Neuronal stem cell (in vitro differentiated cells): ENCODE measurements at regions not wholly inside any gene's neighbourhood (a gene's known extent, or its start where the extent isn't known, plus 50 kb on each side); places are given as distances from the start of the nearest gene placed in this dataset.
"Not testable (repeated sequence)": the region's sequence is repeated elsewhere in the genome, so short reads cannot be mapped to it uniquely, and the experiment has no call there.

Source experiments
- DNase-seq: peaks from one replicate; pipeline ENCODE4 v3.0.0-alpha.2; 2013; ENCODE audit warnings: low spot score
- H2AFZ ChIP-seq: one replicate; pipeline ENCODE4 v1.6.1; 2013; ENCODE audit warnings: mild to moderate bottlenecking, low read length, inconsistent platforms
- H2AK5ac ChIP-seq: 2 replicates; pipeline ENCODE4 v1.6.1; 2013; ENCODE audit warnings: low read depth, mild to moderate bottlenecking, inconsistent platforms, low read length, moderate library complexity, mixed read lengths
- H2BK120ac ChIP-seq: 2 replicates; pipeline ENCODE4 v1.6.1; 2013; ENCODE audit warnings: low read depth, mild to moderate bottlenecking, inconsistent platforms, low read length, moderate library complexity, mixed read lengths
- H2BK12ac ChIP-seq: one replicate; pipeline ENCODE4 v1.6.1; 2013; ENCODE audit warnings: low read length, inconsistent platforms
- H2BK15ac ChIP-seq: 2 replicates; pipeline ENCODE4 v1.6.1; 2013; ENCODE audit warnings: mild to moderate bottlenecking, low read length, inconsistent platforms, mixed read lengths
- H2BK5ac ChIP-seq: one replicate; pipeline ENCODE4 v1.6.1; 2013; ENCODE audit warnings: inconsistent platforms, mild to moderate bottlenecking, low read length, moderate library complexity
- H3K14ac ChIP-seq: one replicate; pipeline ENCODE4 v1.6.1; 2013; ENCODE audit warnings: low read length, inconsistent platforms
- H3K18ac ChIP-seq: 2 replicates; pipeline ENCODE4 v1.6.1; 2013; ENCODE audit warnings: low read length, inconsistent platforms
- H3K23ac ChIP-seq: 2 replicates; pipeline ENCODE4 v1.6.1; 2013; ENCODE audit warnings: low read depth, mild to moderate bottlenecking, mixed read lengths, low read length, inconsistent platforms; ENCODE audit not compliant: poor library complexity
- H3K27ac ChIP-seq: replicated peaks from 3 replicates; pipeline ENCODE4 v1.5.1; 2013; ENCODE audit warnings: low read length, inconsistent platforms
- H3K27me3 ChIP-seq, 3 experiments: 2 replicates each; pipeline ENCODE4 v1.6.1; 2013; ENCODE audit warnings: low read length in 3 of 3, mild to moderate bottlenecking in 2 of 3, inconsistent platforms in 1 of 3, low read depth in 1 of 3, mixed read lengths in 1 of 3, moderate library complexity in 1 of 3; ENCODE audit not compliant: control insufficient read depth in 3 of 3, insufficient read depth in 3 of 3
- H3K36me3 ChIP-seq, 2 donors: replicated peaks in 1 of 2; 2 replicates each; pipeline ENCODE4 v1.6.1; 2013; ENCODE audit warnings: low read length in 2 of 2; ENCODE audit not compliant: control insufficient read depth in 2 of 2, insufficient read depth in 2 of 2
- H3K4ac ChIP-seq: 2 replicates; pipeline ENCODE4 v1.6.1; 2013; ENCODE audit warnings: inconsistent platforms, mild to moderate bottlenecking, low read length, moderate library complexity
- H3K4me1 ChIP-seq, 2 donors: 1 replicate in 1 of 2; 2 replicates in 1 of 2; pipeline ENCODE4 v1.6.1; 2013; ENCODE audit warnings: low read length in 2 of 2, low read depth in 1 of 2; ENCODE audit not compliant: control insufficient read depth in 2 of 2, insufficient read depth in 1 of 2
- H3K4me2 ChIP-seq: one replicate; pipeline ENCODE4 v1.6.1; 2013; ENCODE audit warnings: mild to moderate bottlenecking, low read length, inconsistent platforms; ENCODE audit not compliant: insufficient read depth, poor library complexity, severe bottlenecking
- H3K4me3 ChIP-seq, 2 donors: 2 replicates each; pipeline ENCODE4 v1.5.1; 2013; ENCODE audit warnings: low read length in 2 of 2, mild to moderate bottlenecking in 2 of 2, inconsistent platforms in 1 of 2, moderate library complexity in 1 of 2
- H3K79me1 ChIP-seq: one replicate; pipeline ENCODE4 v1.6.1; 2013; ENCODE audit warnings: low read depth, mild to moderate bottlenecking, inconsistent platforms, low read length, moderate library complexity
- H3K9ac ChIP-seq: one replicate; pipeline ENCODE4 v1.6.1; 2013; ENCODE audit warnings: mild to moderate bottlenecking, low read depth, low read length, inconsistent platforms; ENCODE audit not compliant: poor library complexity
- H3K9me3 ChIP-seq, 2 donors: replicated peaks in 1 of 2; 2 replicates each; pipeline versions ENCODE3 to v1.6.1; 2013; ENCODE audit warnings: low read length in 2 of 2, mild to moderate bottlenecking in 2 of 2, inconsistent platforms in 1 of 2, low read depth in 1 of 2, mixed read lengths in 1 of 2, moderate library complexity in 1 of 2; ENCODE audit not compliant: control insufficient read depth in 2 of 2, insufficient read depth in 1 of 2
- H4K8ac ChIP-seq: one replicate; pipeline ENCODE4 v1.6.1; 2013; ENCODE audit warnings: low read depth, mild to moderate bottlenecking, inconsistent platforms, low read length, moderate library complexity
- H4K91ac ChIP-seq: one replicate; pipeline ENCODE4 v1.6.1; 2013; ENCODE audit warnings: low read length, low read depth, mild to moderate bottlenecking, inconsistent platforms; ENCODE audit not compliant: poor library complexity
- WGBS, 2 donors: extraction: QIAGEN DNeasy Blood & Tissue Kit; methylation state at CpG; one replicate each; pipeline ENCODE4 v1.1.7; 2013; ENCODE audit warnings: missing lambda C conversion rate in 2 of 2, mixed read lengths in 1 of 2; ENCODE audit not compliant: insufficient read length in 2 of 2, insufficient replicate concordance in 1 of 2; ENCODE audit errors: extremely low coverage in 2 of 2; 5-methylcytosine and 5-hydroxymethylcytosine counted together

GRCh38 chr7:68088879-68089278, 1092.2 kb downstream of the TYW1 start:
- DNase-seq, result no peak
- H4K8ac ChIP-seq, result no peak overlapping the region
- H2AK5ac ChIP-seq, result no peak overlapping the region
- no peaks in the 10 kb centered on the region for H3K9me3 ChIP-seq
- no peak overlapping the region for H4K91ac ChIP-seq
- H3K23ac ChIP-seq, result no peak overlapping the region
- no peak overlapping the region for H3K18ac ChIP-seq
- H3K14ac ChIP-seq, result no peak overlapping the region
- no peak overlapping the region for H2BK120ac ChIP-seq
- H3K27ac ChIP-seq, result no peak overlapping the region
- H2BK15ac ChIP-seq, result no peak overlapping the region
- no peak overlapping the region for H3K9ac ChIP-seq
- no CpG with 5 or more reads among the region's 1 CpG for WGBS, 2 donors
- H3K79me1 ChIP-seq, result no peaks in the 10 kb centered on the region
- no peak overlapping the region for H3K4me3 ChIP-seq
- no peak overlapping the region for H2BK12ac ChIP-seq
- H3K36me3 ChIP-seq, result no peaks in the 10 kb centered on the region
- H3K4ac ChIP-seq, result no peak overlapping the region
- no peak overlapping the region for H2BK5ac ChIP-seq
- no peak overlapping the region for H3K4me2 ChIP-seq
- no peaks in the 10 kb centered on the region for H3K4me1 ChIP-seq
- H3K27me3 ChIP-seq, result no peaks in the 10 kb centered on the region
- H2AFZ ChIP-seq, result no peak overlapping the region

- not testable (repeated sequence) for H3K9me3 ChIP-seq, H2BK12ac ChIP-seq, H3K4me2 ChIP-seq, H2BK15ac ChIP-seq, H3K18ac ChIP-seq, DNase-seq, H3K27me3 ChIP-seq, H2AFZ ChIP-seq, H3K4me1 ChIP-seq, H2BK5ac ChIP-seq, H3K36me3 ChIP-seq, H4K8ac ChIP-seq, H3K27ac ChIP-seq, H3K4me3 ChIP-seq, H3K23ac ChIP-seq, H3K14ac ChIP-seq, H2BK120ac ChIP-seq, H2AK5ac ChIP-seq, H3K9ac ChIP-seq, H4K91ac ChIP-seq, H3K4ac ChIP-seq, H3K79me1 ChIP-seq
- no CpG with 5 or more reads among the region's 19 CpGs for WGBS, 2 donors
Measured at GRCh38 chr7:68090256-68090655, 1093.6 kb downstream of the TYW1 start.

- Histone ChIP-seq H3K4me1 (no peaks in the 10 kb centered on the region), H3K27me3 (no peaks in the 10 kb centered on the region), H3K27ac (no peak overlapping the region), H3K4me3 (no peak overlapping the region), H3K9me3 (no peaks in the 10 kb centered on the region), H2BK15ac (no peak overlapping the region), H3K23ac (no peak overlapping the region), H3K4me2 (no peak overlapping the region), H2BK12ac (no peak overlapping the region), H3K79me1 (no peaks in the 10 kb centered on the region), H2BK120ac (no peak overlapping the region), H4K91ac (no peak overlapping the region), H2AFZ (no peak overlapping the region), H3K14ac (no peak overlapping the region), H3K36me3 (no peaks in the 10 kb centered on the region), H2AK5ac (no peak overlapping the region), H3K4ac (no peak overlapping the region), H2BK5ac (no peak overlapping the region), H3K9ac (no peak overlapping the region), H4K8ac (no peak overlapping the region), H3K18ac (no peak overlapping the region)
- WGBS, 2 donors, result no CpG with 5 or more reads among the region's 1 CpG
- no peak for DNase-seq
Measured at GRCh38 chr7:68103319-68103718, 1106.7 kb downstream of the TYW1 start.

GRCh38 chr7:68107261-68107660, 1110.6 kb downstream of the TYW1 start:
- Histone ChIP-seq H3K9me3 (no peaks in the 10 kb centered on the region), H3K27me3 (no peaks in the 10 kb centered on the region), H2BK15ac (no peak overlapping the region), H3K4me3 (no peak overlapping the region), H3K9ac (no peak overlapping the region), H2AK5ac (no peak overlapping the region), H4K8ac (no peak overlapping the region), H3K79me1 (no peaks in the 10 kb centered on the region), H3K23ac (no peak overlapping the region), H2BK120ac (no peak overlapping the region), H3K27ac (no peak overlapping the region), H3K36me3 (no peaks in the 10 kb centered on the region), H2BK5ac (no peak overlapping the region), H3K4me1 (no peaks in the 10 kb centered on the region), H2AFZ (no peak overlapping the region), H3K4me2 (no peak overlapping the region), H4K91ac (no peak overlapping the region), H3K4ac (no peak overlapping the region), H3K14ac (no peak overlapping the region), H2BK12ac (no peak overlapping the region), H3K18ac (peak overlapping the region; percentile 29)
- no peak for DNase-seq
- no CpG with 5 or more reads among the region's 11 CpGs for WGBS, 2 donors
